ENCODE measurements at regions not wholly inside any gene's neighbourhood (a gene's known extent, or its start where the extent isn't known, plus 50 kb on each side); places are given as distances from the start of the nearest gene placed in this dataset.

GRCh38 chr6:74814440-74814839 lies 391.4 kb downstream of the COL12A1 start:
- peaks cover 0 to 4% (median 0%) of the 10 kb centered on the region in 3 donors for H3K9me3 ChIP-seq (replicated peaks in 1 of 3)
- H3K4me3 ChIP-seq = no peak overlapping the region
- WGBS, 4 donors = 69 to 84% (median 76%) methylated on average over 3 to 4 of the region's 4 CpGs; no CpG with 5 or more reads in 1 of the 4 donors
- H3K4me1 ChIP-seq (replicated peaks in 1 of 2) = no peaks in the 10 kb centered on the region
- no peak overlapping the region for H3K27ac ChIP-seq
- intact Hi-C loops (cut with DNase I) = no loop called here
- no peaks in the 10 kb centered on the region for H3K27me3 ChIP-seq
- no peak for TF ChIP-seq POLR2A (IDR thresholded peaks at IDR 0.05)
- TF ChIP-seq, protein P1, sequence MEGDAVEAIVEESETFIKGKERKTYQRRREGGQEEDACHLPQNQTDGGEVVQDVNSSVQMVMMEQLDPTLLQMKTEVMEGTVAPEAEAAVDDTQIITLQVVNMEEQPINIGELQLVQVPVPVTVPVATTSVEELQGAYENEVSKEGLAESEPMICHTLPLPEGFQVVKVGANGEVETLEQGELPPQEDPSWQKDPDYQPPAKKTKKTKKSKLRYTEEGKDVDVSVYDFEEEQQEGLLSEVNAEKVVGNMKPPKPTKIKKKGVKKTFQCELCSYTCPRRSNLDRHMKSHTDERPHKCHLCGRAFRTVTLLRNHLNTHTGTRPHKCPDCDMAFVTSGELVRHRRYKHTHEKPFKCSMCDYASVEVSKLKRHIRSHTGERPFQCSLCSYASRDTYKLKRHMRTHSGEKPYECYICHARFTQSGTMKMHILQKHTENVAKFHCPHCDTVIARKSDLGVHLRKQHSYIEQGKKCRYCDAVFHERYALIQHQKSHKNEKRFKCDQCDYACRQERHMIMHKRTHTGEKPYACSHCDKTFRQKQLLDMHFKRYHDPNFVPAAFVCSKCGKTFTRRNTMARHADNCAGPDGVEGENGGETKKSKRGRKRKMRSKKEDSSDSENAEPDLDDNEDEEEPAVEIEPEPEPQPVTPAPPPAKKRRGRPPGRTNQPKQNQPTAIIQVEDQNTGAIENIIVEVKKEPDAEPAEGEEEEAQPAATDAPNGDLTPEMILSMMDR (IDR thresholded peaks at IDR 0.05) = no peak
- DNase-seq = no peak
- no peaks in the 10 kb centered on the region for H3K36me3 ChIP-seq (replicated peaks in 1 of 2)

- H3K27me3 ChIP-seq = no peaks in the 10 kb centered on the region
- no peaks in the 10 kb centered on the region for H3K4me1 ChIP-seq (replicated peaks in 1 of 2)
- no peaks in the 10 kb centered on the region for H3K36me3 ChIP-seq (replicated peaks in 1 of 2)
- H3K4me3 ChIP-seq = no peak overlapping the region
- no peak overlapping the region for H3K27ac ChIP-seq
- WGBS, 4 donors = 50 to 60% (median 54%) methylated on average over 2 of the region's 2 CpGs
- no peaks in the 10 kb centered on the region for H3K9me3 ChIP-seq (replicated peaks in 1 of 3)
- TF ChIP-seq, protein P1 (IDR thresholded peaks at IDR 0.05) = no peak
- no peak for TF ChIP-seq POLR2A (IDR thresholded peaks at IDR 0.05)
- intact Hi-C loops (cut with DNase I) = no loop called here
- DNase-seq = no peak
Observed at GRCh38 chr6:74807674-74808073, 398.2 kb downstream of the COL12A1 start.

DNA sequence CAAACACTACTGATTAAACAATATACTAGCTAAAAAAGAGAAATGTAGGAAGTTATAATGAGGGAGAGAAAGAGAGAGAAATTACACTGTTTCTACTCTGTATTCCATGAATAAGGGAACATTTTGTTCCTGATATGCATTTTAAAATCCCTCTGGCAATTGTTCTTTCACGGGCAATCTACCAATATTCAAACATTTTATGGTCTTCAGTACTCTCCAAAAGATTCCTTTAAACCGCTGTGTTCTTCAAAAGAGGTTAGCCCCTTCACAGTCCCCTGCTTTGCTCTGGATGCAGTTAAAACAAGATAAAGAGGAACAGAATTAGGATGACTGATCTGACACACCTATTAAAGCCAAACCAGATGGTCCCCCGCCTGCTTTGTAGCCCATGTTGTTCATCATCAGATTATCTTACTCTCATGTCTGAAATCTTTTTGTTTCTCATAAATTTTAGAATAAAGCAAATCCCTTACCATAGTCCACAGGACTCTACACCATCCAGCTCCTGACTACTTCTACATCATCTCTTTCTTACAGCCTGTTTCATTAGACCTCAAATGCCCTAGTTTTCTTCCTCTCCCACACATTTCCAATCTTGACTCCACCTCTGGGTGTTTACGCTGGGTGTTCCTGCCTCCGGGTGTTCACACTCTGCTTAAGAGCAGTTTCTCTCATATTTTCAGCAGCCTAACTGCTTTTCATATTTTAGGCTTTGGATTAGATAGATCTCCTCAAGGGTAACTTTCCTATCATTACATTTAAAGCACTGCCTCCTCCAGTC lies 399.7 kb downstream of the COL12A1 start:
- intact Hi-C loops (cut with DNase I) = no loop called here
- no peak for DNase-seq
- no peak for TF ChIP-seq POLR2A (IDR thresholded peaks at IDR 0.05)
- TF ChIP-seq, protein P1 (IDR thresholded peaks at IDR 0.05) = no peak
- no peaks in the 10 kb centered on the region for H3K4me1 ChIP-seq (replicated peaks in 1 of 2)
- no peaks in the 10 kb centered on the region for H3K9me3 ChIP-seq (replicated peaks in 1 of 3)
- H3K27ac ChIP-seq = no peak overlapping the region
- H3K36me3 ChIP-seq (replicated peaks in 1 of 2) = no peaks in the 10 kb centered on the region
- no peaks in the 10 kb centered on the region for H3K27me3 ChIP-seq
- H3K4me3 ChIP-seq = no peak overlapping the region
- WGBS, 4 donors = 48 to 51% (median 50%) methylated on average over 5 of the region's 5 CpGs

GRCh38 chr6:74798302-74798701 lies 407.6 kb downstream of the COL12A1 start:
- Histone ChIP-seq H3K4me1 (replicated peaks in 1 of 2) (no peaks in the 10 kb centered on the region), H3K27ac (no peak overlapping the region), H3K9me3 (replicated peaks in 1 of 3) (no peaks in the 10 kb centered on the region), H3K27me3 (no peaks in the 10 kb centered on the region), H3K4me3 (no peak overlapping the region), H3K36me3 (replicated peaks in 1 of 2) (no peaks in the 10 kb centered on the region)
- no peak for DNase-seq
- TF ChIP-seq, protein P1 (IDR thresholded peaks at IDR 0.05) = no peak
- TF ChIP-seq POLR2A (IDR thresholded peaks at IDR 0.05) = no peak
- intact Hi-C loops (cut with DNase I) = no loop called here
- 49 to 59% (median 50%) methylated on average over 1 of the region's 1 CpG for WGBS, 4 donors
